NAMALWA (cell line): ENCODE measurements at regions not wholly inside any gene's neighbourhood (a gene's known extent, or its start where the extent isn't known, plus 50 kb on each side); places are given as distances from the start of the nearest gene placed in this dataset.
"Not testable (repeated sequence)": the region's sequence is repeated elsewhere in the genome, so short reads cannot be mapped to it uniquely, and the experiment has no call there.

Source experiments
- DNase-seq: peaks from one replicate; pipeline ENCODE4 v3.0.0-alpha.2; 2015; ENCODE audit warnings: low spot score

GRCh38 chr2:87315183-87315902 lies 293.7 kb upstream of the PLGLB1 start:
- DNase-seq = not testable (repeated sequence)

GRCh38 chr2:87317193-87317592 lies 295.5 kb upstream of the PLGLB1 start:
- DNase-seq = not testable (repeated sequence)

- not testable (repeated sequence) for DNase-seq
These were observed 297.3 kb upstream of the PLGLB1 start for GRCh38 chr2:87318814-87319491.

GRCh38 chr2:87319705-87320104 lies 298.1 kb upstream of the PLGLB1 start:
- DNase-seq = not testable (repeated sequence)

DNA sequence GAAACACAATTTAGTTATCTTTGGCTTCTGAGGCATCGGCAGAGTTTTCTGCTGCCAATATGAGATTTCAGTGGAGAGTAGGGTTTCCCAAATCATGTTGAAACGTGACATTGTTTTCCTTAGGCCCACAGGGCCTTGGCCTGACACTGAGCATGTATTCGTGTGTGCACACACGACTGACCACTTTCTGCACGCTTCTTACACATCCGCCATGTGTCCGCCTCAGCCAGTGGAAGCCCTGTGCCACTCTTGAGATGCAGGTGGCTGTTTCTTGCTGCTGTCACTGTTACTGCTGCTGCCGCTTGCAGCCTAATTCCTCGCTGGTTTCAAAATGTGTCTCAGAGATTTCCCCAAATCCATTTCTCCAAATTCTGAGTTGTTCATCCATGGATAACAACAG lies 299.6 kb upstream of the PLGLB1 start:
- DNase-seq = not testable (repeated sequence)

DNA sequence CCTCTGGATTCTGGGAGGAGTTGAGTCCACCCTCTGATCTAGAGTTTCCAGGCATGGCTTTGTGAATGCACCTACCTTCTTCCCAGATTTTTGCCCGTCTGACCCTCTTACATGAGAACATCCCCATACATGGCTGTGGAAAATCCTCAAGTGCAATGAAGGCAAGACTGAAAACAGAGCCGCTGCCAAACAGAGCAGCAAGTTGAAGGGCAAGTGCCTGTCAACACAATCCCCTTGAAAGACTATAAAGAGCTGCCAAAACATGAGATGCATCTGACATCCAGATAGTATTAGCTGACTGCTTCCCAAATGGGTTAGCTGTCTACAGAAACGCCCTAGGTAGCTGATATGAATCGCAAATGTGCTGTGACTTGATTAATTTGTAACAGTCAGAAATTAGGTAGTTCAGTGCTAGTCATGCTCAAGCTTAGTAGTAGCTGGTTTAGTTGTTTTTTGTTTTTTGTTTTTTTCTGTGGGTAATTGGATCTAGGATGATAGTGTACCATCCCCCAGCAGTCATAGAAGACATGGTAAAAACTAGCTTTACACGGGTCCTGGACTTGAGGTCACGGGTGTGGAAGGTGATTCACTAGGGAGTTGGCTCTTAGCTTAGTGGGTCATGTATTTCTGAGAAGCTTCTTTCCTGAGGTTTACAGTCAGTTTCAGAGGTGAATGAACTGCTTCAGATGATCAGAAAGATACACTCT lies 302.8 kb upstream of the PLGLB1 start:
- DNase-seq = not testable (repeated sequence)

- not testable (repeated sequence) for DNase-seq
These were observed 303.6 kb upstream of the PLGLB1 start for GRCh38 chr2:87325042-87325910.

GRCh38 chr2:87325911-87326294 lies 304.3 kb upstream of the PLGLB1 start:
- DNase-seq = not testable (repeated sequence)

DNA sequence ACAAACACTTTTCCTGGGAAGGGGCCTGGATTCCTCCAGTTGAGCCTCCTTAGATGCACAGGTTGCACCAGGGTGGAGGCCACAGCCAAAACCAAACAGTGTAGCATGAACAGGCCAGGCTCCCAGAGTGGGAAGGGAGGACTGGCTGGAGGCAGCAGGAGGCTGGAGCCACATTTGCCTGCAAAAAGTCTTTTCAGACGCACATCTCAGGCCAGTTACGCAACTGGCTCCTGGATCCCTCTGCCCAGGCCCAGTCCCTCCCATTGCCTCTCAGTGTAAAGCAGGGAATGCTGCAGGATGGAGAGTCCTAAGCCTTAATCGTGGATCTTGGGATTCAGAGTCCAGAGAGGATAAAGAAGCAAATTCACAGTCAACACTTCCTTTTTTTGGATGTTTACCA lies 305.1 kb upstream of the PLGLB1 start:
- not testable (repeated sequence) for DNase-seq

DNA sequence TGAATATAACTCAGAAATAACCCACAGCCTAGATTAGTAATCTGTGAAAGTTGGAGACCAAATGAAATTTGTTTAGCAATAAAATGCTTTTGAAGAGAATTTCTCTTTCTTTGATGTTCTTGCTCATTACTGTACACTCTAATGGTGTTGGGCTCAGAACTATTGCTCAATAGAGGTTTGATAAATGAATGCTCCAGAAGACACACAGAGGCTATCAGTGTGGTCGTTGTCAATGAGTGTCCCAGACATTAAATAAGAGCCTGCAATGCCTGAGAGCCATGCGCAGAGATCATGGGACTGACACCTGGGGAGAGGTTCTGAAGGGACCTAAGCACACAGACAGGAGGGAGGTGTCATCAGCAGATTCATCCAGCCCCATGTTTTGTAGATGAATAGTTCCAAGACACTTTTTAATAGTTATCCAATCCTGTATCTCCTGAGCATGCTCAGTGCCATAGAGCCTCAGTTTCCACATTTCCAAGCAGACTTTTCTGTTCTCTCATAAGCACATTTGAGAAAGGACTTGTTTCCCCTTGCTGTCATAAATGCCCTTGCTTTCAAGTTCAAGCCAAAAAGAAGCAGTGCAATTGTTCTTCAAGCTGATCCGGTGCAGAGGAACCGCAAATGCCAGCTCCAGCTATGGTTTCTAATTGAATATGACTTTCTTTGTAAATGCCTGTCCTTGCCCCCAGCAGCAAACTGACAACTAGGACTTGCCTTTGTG lies 306.2 kb upstream of the PLGLB1 start:
- DNase-seq = not testable (repeated sequence)

GRCh38 chr2:87329529-87329928 lies 307.9 kb upstream of the PLGLB1 start:
- DNase-seq = not testable (repeated sequence)

GRCh38 chr2:87330486-87330885 lies 308.8 kb upstream of the PLGLB1 start:
- not testable (repeated sequence) for DNase-seq

GRCh38 chr2:87331940-87332583 lies 310.4 kb upstream of the PLGLB1 start:
- DNase-seq = not testable (repeated sequence)

DNA sequence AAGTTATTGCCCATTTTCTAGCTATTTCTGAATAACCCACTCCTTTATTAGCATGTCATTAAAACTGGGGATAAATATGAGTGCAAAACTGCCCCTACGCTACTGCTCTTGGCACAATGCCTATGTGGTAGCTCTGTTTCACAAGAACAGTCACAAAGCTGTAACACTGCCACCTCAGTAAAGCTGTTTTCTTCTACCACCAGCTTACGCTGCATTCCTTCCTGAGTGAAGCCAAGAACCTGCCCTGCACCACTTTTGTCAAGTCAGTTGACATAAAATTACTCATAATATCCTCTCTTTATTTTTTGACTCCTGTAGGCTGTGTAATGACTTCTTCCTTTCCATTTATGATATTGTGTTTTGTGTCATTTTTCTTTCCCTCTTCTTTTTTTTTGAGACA lies 313.2 kb upstream of the PLGLB1 start:
- DNase-seq = not testable (repeated sequence)

DNA sequence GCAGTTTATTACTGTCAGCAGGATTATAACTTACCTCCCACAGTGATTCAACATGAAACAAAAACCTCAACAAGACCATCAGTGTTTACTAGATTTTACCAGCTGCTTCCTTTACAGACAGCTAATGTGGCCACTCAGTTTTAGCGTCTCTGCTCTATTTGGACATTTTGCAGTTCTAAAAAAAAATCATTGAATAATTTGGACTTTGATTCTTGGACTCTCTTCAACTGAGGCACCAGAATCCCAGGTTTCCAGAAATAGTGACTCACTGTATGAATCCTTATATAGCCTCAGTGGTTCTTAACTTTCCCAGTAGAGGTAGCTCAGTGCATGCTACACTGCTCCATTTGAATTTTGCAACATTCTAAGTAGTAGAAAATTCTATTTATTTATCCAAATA lies 317.4 kb upstream of the PLGLB1 start:
- not testable (repeated sequence) for DNase-seq

- DNase-seq = peak; percentile 15
These were observed 320.0 kb upstream of the PLGLB1 start for GRCh38 chr2:87341601-87342014.

DNA sequence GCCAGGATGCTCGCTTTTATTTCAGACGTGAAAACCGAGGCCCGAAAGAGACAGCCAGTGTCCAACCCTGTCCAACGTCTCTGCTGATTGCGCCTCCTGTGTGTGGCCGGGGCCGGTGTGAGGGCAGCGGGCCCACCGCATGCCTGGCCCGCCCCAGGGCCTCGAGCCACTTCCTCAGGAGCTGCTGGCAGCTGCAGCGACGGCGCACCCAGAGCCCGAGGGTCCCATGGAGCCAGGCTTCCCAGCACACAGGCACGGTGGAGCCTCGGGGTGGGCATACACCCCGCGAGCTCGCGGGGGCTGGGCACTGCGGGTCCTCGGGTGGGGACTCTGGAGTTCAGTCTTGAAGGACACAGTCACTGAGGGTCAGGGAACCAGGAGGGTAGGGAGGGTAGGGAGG lies 320.5 kb upstream of the PLGLB1 start:
- not testable (repeated sequence) for DNase-seq

- not testable (repeated sequence) for DNase-seq
These were observed 321.7 kb upstream of the PLGLB1 start for GRCh38 chr2:87343347-87343746.

GRCh38 chr2:87345283-87345682 lies 323.6 kb upstream of the PLGLB1 start:
- not testable (repeated sequence) for DNase-seq

DNA sequence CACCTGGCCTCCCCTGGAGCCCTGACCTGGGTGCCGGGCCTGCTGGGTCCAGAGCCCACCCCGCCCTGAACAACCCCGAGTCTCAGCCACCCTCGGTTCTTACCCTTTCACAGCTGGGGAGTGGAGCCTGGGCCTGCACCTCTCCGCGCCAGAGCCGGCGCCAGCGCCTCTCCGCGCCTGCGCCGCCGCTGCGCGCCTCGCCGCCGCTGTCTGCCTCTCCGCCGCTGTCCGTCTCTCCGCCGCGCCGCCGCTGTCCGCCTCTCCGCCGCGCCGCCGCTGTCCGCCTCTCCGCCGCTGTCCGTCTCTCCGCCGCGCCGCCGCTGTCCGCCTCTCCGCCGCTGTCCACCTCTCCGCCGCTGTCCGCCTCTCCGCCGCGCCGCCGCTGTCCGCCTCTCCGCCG lies 326.9 kb upstream of the PLGLB1 start:
- not testable (repeated sequence) for DNase-seq

GRCh38 chr2:87349006-87349405 lies 327.4 kb upstream of the PLGLB1 start:
- not testable (repeated sequence) for DNase-seq
